Suppressor macrophage (primary cell): ENCODE measurements at regions not wholly inside any gene's neighbourhood (a gene's known extent, or its start where the extent isn't known, plus 50 kb on each side); places are given as distances from the start of the nearest gene placed in this dataset.

ENCODE experiments used
- DNase-seq, 4 experiments: peaks; one replicate each; pipeline ENCODE4 v3.0.0-alpha.2; 2020 to 2022

- DNase-seq, result no peak
Observed at GRCh38 chr1:82612986-82613385, 812.3 kb downstream of the ADGRL2 start.

DNA sequence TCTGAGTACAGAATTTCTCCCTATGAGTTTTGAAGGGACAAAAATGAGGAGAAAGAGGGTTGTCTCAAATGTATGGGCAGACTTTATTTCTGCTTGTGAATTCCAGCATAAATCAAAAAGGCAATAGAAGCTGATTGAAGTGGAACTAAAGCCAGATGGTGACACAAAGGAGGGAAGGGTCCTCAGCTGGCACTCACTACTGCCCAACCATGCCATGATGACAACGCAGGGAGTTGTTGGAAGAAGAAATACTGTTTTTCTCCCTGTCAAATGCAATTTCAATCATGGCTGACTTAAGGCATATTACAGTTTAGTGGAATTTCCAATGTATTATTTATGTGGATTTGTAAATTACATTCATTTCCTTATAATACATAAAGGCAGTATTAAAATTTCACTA, 805.8 kb downstream of the ADGRL2 start:
- DNase-seq, result no peak

- DNase-seq, result no peak
Observed at GRCh38 chr1:82604524-82604923, 803.8 kb downstream of the ADGRL2 start.

- no peak for DNase-seq
Observed at GRCh38 chr1:82600314-82600713, 799.6 kb downstream of the ADGRL2 start.

- DNase-seq, result peak; percentile 3 to 32 (median 14)
Observed at GRCh38 chr1:82598812-82599211, 798.1 kb downstream of the ADGRL2 start.

DNA sequence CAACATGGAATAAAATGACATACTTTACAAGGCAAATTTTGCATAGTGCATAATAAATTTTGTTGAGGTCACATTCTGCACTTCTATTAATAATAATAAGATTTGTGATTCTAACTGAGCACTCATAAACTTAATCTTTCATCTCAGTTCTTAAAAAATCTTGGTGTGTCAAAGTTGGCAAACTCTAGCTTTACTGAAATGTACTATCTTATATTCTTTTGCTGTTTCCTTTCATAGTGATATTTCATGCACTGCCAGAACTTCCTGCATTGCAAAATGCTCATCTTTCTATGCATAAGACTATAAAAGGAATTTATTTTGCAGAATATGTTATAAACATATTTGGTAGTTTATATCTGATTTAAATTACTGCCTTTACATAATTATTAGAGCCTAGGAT, 797.6 kb downstream of the ADGRL2 start:
- DNase-seq, result no peak

DNA sequence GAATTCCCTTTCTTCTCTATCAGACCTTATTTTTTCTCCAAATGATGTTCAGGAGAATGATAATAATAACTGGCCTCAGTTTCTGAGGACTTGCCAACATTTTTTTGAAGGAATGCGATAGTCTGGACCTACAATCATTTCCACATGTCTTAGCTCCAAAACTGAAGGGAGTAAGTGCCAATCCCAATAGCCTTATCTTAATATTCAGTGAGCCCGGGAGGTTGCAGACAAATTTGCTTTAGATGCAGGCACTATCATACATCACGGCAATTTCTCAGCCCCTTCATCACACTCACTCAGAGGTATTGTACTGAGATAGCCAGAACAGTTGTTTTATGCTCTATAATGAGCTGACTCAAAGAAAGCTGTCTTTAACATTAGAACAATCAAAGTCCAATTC, 796.9 kb downstream of the ADGRL2 start:
- no peak for DNase-seq

DNA sequence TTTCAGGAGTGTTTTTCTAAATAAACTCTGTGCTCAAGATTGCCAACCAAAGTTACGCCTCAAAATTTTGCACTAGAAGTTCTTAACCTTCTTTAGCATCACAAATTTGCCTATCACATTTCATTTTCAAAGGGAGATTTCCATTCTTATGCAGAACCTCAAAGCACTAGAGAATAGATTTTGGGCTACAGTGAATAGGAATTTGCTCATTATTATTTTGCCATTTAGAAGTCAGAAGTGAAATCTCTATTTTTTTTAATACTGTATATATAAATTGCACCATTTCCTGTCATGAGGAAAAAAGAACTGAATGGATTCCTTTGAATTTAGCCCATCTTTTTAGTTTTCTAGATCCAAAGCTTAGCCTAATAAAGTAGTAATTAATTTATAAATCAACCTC, 796.4 kb downstream of the ADGRL2 start:
- no peak for DNase-seq

GRCh38 chr1:82593561-82593960, 792.8 kb downstream of the ADGRL2 start:
- no peak for DNase-seq

DNA sequence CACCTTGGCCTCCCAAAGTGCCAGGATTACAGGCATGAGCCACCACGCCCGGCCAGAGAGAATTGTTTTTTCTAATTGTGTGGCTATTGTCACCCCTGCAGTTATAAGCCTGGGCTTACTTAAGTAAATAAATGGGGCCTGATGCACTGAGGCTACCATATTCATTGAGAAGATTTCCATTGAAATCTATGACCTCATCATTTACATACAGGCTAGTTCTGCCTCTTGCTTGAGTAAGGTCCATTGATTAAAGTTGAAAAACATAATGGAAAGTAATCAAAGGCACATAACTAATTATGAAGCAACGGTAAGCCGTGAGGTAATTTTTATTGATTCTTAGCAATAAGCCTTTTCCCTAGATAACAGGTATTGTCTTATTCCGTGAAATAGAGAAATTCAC, 788.9 kb downstream of the ADGRL2 start:
- no peak for DNase-seq

DNA sequence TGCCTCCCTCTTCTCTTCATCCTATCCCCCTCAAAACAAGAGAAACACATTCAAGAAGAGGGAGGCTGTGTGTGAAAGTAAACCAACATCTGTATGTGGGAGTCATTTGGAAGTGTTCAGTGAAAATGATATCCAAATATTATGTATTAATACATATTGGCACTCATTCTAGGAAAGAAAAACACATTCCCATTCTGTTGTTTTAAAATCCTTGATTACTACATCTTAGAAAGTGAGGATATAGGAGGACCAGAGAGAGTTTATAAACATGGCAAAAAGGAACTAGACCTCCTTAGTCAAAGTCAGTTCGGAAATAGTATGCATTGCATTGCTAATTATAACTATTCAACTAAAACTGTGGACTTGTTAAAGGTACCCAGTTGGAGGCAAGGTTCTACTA, 786.6 kb downstream of the ADGRL2 start:
- no peak for DNase-seq

GRCh38 chr1:82586473-82586872, 785.7 kb downstream of the ADGRL2 start:
- DNase-seq, result peak in 3 of 4 experiments; percentile 4 to 19 (median 5)

GRCh38 chr1:82582347-82582746, 781.6 kb downstream of the ADGRL2 start:
- DNase-seq, result no peak

DNA sequence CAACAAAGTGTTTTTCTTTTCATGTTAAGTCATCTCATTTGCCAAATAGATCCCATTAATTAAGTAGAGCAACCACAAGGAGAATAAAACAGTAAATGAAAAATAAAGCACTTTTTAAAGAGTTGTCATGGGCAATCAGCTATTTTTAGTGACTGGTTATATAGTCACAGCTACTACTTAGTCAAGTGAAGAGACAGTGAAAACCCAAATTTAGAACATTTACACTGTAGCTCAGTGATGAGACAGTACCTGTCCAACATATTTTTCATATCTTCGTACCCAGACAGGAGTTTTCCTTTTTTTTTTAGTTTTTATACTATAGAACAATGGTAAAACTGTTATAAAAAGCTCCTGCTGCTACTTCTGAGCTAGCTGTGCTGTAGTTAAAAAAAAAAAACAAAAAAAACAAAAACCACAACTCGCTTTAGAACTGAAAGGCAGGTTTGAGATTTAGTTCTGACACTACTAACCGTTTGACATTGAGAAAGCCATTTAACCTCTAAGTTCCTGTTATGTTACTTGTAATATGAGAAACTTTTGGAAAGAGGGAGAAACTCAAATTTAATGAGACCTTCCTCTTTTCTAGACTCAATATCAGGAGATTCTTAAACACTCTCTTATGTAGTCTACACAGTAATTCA, 777.5 kb downstream of the ADGRL2 start:
- DNase-seq, result peak in 2 of 4 experiments; percentile 32 to 49

GRCh38 chr1:82567348-82567747, 766.6 kb downstream of the ADGRL2 start:
- DNase-seq, result no peak

DNA sequence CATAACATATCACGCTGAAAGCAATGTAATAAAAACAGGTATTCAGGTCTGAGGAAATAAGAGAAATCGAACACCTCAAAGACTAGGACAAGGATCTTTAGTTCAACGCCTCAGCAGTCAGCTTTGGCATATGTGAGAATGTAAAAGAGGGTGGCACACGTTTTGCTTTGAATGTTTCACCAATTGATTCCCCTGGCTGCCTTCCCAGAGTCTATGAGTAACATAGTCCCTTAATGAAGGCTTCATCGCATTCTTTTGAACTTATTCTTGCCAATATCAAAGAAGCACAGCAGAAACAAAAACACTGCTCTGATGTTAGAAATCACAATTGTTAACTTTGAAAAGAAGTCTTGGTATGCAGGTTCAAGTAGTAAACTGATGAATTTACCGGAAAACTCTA, 764.8 kb downstream of the ADGRL2 start:
- DNase-seq, result no peak

- no peak for DNase-seq
Observed at GRCh38 chr1:82565146-82565545, 764.4 kb downstream of the ADGRL2 start.

DNA sequence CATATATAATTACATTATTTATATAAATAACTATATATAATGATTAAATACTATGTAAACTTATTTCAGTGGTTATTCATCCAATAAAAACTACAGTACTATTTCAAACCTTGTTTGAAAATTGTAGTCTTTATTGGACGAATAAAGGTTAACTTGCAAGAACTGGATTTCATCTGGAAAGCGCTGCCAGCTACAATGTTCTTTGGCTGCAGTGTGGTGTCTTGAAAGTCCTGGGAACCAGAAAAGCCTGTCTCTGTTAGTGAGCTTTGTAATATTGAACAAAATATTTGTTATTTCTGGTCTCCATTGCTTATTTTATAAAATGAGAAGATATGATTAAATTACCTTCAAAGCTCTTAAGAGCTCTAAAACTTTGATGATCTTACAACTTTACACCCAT, 763.6 kb downstream of the ADGRL2 start:
- no peak for DNase-seq

DNA sequence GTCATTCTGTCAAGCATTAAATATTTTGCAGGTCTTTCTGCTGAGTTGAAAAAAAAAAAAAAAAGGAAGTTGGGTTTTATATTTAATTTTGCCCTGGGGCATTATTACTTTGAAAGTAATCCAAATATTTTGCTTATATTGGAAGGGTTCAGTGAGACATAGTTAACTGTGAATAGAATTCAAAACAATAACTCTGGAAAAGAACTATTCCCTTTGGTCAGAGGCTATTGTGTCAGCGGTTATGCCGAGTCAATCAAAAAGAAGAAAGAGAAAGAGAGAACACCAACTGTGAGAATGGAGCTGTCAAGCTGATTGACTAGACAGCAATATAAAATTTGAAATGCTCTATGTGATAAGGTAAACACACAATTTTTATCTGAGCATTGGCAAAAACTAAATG, 761.7 kb downstream of the ADGRL2 start:
- peak in 1 of 4 experiments; percentile 16 for DNase-seq

- DNase-seq, result no peak
Observed at GRCh38 chr1:82560566-82560965, 759.8 kb downstream of the ADGRL2 start.

DNA sequence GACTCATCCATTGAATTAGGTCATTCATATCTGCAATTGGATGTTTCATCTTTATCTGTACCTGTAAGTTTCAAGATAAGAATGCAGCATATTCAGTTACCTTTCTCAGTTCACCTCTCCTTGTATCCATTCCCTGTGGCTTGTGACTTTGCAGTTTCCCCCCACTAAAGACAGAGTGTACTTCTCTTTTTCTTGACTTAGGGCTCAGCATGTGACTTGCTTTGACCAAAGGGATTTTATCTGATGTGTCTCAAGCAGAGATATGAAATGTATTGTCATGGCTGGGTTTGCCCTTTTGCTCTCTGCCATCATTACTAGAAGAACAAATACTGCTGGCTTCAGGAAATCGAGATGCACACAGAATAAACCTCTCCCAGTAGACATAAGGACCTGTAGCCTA, 754.8 kb downstream of the ADGRL2 start:
- DNase-seq, result no peak

GRCh38 chr1:82549841-82550240, 749.1 kb downstream of the ADGRL2 start:
- no peak for DNase-seq

DNA sequence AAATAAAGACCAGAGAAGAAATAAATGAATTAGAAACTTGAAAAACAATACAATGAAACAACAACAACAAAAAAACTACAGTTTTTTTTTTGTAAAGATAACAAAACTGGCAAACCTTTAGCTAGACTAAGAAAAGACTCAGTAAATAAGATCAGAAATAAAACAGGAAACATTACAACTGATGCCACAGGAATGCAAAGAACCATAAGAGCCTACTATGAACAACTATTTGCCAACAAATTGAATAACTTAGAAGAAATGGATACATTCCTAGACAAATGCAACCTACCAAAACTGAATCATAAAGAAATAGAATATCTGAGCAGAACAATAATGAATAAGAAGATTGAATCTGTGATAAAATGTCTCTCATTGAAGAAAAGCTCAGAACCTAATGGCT, 742.0 kb downstream of the ADGRL2 start:
- no peak for DNase-seq

DNA sequence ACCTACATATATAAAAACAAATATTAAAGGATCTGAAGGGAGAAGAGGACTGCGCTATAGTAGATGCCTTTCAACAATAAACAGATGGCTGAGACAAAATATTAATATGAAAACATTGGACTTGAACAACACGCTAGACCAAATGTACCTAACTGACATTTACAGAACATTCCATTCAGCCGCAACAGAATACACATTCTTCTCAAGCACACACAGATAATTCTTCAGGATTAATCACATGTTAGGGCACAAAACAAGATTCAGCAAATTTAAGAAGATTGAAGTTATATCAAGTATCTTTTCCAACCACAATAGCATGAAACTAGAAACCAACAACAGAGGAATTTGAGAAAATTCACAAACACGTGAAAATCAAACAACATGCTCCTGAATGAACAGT, 741.4 kb downstream of the ADGRL2 start:
- DNase-seq, result no peak

DNA sequence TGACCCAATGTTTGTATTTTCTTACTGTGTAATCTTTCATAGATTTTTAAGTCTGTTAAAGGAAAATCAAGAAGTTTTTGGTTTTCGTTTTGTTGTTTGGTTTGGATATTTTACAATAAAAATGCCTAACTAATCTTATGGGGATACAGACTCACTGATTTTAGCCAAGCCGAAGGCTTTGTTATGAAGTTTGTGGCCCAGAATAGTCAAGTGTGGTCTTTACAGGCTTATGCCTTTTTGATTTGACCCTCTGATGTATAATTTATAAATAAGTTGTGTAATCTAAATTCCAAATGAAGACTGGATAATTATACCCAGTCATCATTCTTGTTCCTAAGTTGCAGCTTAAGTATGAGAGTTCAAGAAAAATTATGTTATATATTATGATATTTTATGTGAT, 739.3 kb downstream of the ADGRL2 start:
- no peak for DNase-seq
